Stimulated activated naive CD4-positive, alpha-beta T cell treated with Interleukin-2 at 50 U/mL for 16 hours (primary cell): ENCODE measurements at regions not wholly inside any gene's neighbourhood (a gene's known extent, or its start where the extent isn't known, plus 50 kb on each side); places are given as distances from the start of the nearest gene placed in this dataset.
"Not testable (repeated sequence)": the region's sequence is repeated elsewhere in the genome, so short reads cannot be mapped to it uniquely, and the experiment has no call there.

ENCODE experiments used
- DNase-seq: peaks from one replicate; lab custom pipeline; 2025; lab: John Stamatoyannopoulos, UW

GRCh38 chr22:22193923-22194322 lies 50.7 kb upstream of the VPREB1 start:
- no peak for DNase-seq

GRCh38 chr22:22193462-22193861 lies 51.1 kb upstream of the VPREB1 start:
- DNase-seq, result not testable (repeated sequence)

GRCh38 chr22:22193006-22193405 lies 51.6 kb upstream of the VPREB1 start:
- not testable (repeated sequence) for DNase-seq

GRCh38 chr22:22189796-22190195 lies 54.8 kb upstream of the VPREB1 start:
- DNase-seq, result not testable (repeated sequence)

- not testable (repeated sequence) for DNase-seq
Observed at GRCh38 chr22:22187863-22188262, 56.7 kb upstream of the VPREB1 start.

GRCh38 chr22:22187299-22187698 lies 57.3 kb upstream of the VPREB1 start:
- DNase-seq, result no peak

- DNase-seq, result no peak
Observed at GRCh38 chr22:22185844-22186499, 58.6 kb upstream of the VPREB1 start.

- DNase-seq, result no peak
Observed at GRCh38 chr22:22185217-22185616, 59.4 kb upstream of the VPREB1 start.

- no peak for DNase-seq
Observed at GRCh38 chr22:22184277-22184807, 60.2 kb upstream of the VPREB1 start.

- no peak for DNase-seq
Observed at GRCh38 chr22:22182990-22183264, 61.7 kb upstream of the VPREB1 start.

GRCh38 chr22:22182218-22182989 lies 62.2 kb upstream of the VPREB1 start:
- no peak for DNase-seq

- DNase-seq, result no peak
Observed at GRCh38 chr22:22181341-22181850, 63.2 kb upstream of the VPREB1 start.

- DNase-seq, result no peak
Observed at GRCh38 chr22:22180738-22181285, 63.8 kb upstream of the VPREB1 start.

- no peak for DNase-seq
Observed at GRCh38 chr22:22179858-22180257, 64.7 kb upstream of the VPREB1 start.

- no peak for DNase-seq
Observed at GRCh38 chr22:22178992-22179391, 65.6 kb upstream of the VPREB1 start.

- no peak for DNase-seq
Observed at GRCh38 chr22:22178355-22178965, 66.1 kb upstream of the VPREB1 start.

GRCh38 chr22:22176929-22177616 lies 67.5 kb upstream of the VPREB1 start:
- no peak for DNase-seq

GRCh38 chr22:22172896-22173628 lies 71.5 kb upstream of the VPREB1 start:
- not testable (repeated sequence) for DNase-seq

GRCh38 chr22:22171357-22172218 lies 73.0 kb upstream of the VPREB1 start:
- DNase-seq, result no peak

- no peak for DNase-seq
Observed at GRCh38 chr22:22169923-22170322, 74.7 kb upstream of the VPREB1 start.
